ENCODE measurements at regions not wholly inside any gene's neighbourhood (a gene's known extent, or its start where the extent isn't known, plus 50 kb on each side); places are given as distances from the start of the nearest gene placed in this dataset.

- DNase-seq (ENCODE audit: low spot score) (no peak), ATAC-seq (no peak)
- H3K9me3 Mint-ChIP-seq, result no peaks in the 10 kb centered on the region
- Histone ChIP-seq H4K20me1 (replicated peaks; ENCODE audit: insufficient read depth) (no peaks in the 10 kb centered on the region), H3K27me3 (ENCODE audit: insufficient read depth) (no peaks in the 10 kb centered on the region), H3K4me1 (ENCODE audit: insufficient read depth) (no peaks in the 10 kb centered on the region), H3K9me2 (ENCODE audit: insufficient read depth) (no peaks in the 10 kb centered on the region), H3K36me3 (ENCODE audit: insufficient read depth) (no peaks in the 10 kb centered on the region), H3K79me2 (replicated peaks; ENCODE audit: insufficient read depth) (no peaks in the 10 kb centered on the region), H3K27ac (ENCODE audit: low read depth) (no peak overlapping the region), H2AFZ (no peak overlapping the region), H3K4me2 (no peak overlapping the region), H3F3A (replicated peaks; ENCODE audit: low read depth) (no peaks in the 10 kb centered on the region), H3K4me3 (no peak overlapping the region)
- no peak overlapping the region for H3K4me3 Mint-ChIP-seq
- H3K27ac Mint-ChIP-seq, result no peak overlapping the region
- no peaks in the 10 kb centered on the region; the same call in 2 of the 3 replicates for H3K36me3 Mint-ChIP-seq (ENCODE audit: low read depth)
- TF ChIP-seq NANOG (IDR thresholded peaks at IDR 0.05; ENCODE audit: borderline replicate concordance) (no peak), CTCF (conservative IDR thresholded peaks at IDR 0.05; ENCODE audit: low read depth in 2 of 2) (no peak), JUNB (IDR thresholded peaks at IDR 0.05; ENCODE audit: unreplicated experiment) (no peak), ETS1 (IDR thresholded peaks at IDR 0.05) (no peak), REST (IDR thresholded peaks at IDR 0.05; ENCODE audit: unreplicated experiment) (no peak), POLR2AphosphoS5 (IDR thresholded peaks at IDR 0.05; ENCODE audit: low read depth) (no peak), ZNF114 (CRISPR knock-in tag; IDR thresholded peaks at IDR 0.05) (no peak), ZNF462 (CRISPR knock-in tag; IDR thresholded peaks at IDR 0.05) (no peak), EZH2 (IDR thresholded peaks at IDR 0.05; ENCODE audit: low read depth, unreplicated experiment) (no peak)
- peaks cover 2% of the 10 kb centered on the region for H3K27me3 Mint-ChIP-seq (ENCODE audit: insufficient read depth, low read depth, poor library complexity)
- peaks cover 6% of the 10 kb centered on the region; the same call in 2 of the 3 replicates for H3K4me1 Mint-ChIP-seq
Observed at GRCh38 chr18:38759457-38759856, 1193.9 kb upstream of the CELF4 start.

All from GM23338 (cell line).